A549 (cell line): ENCODE measurements at regions not wholly inside any gene's neighbourhood (a gene's known extent, or its start where the extent isn't known, plus 50 kb on each side); places are given as distances from the start of the nearest gene placed in this dataset.

ENCODE experiments used
- ATAC-seq, 2 experiments: fragments of 200-7000 bp in 1 of 2; fragments of >200 bp in 1 of 2; cut with Nextera tagmentation in 1 of 2; cut with Tn5 transposase in 1 of 2; 3 replicates each; pipeline versions ENCODE4 v1.8.0 to v1.9.1; 2018 to 2020; ENCODE audit warnings: mild to moderate bottlenecking in 1 of 2, moderate library complexity in 1 of 2
- CTCF ChIA-PET: fragments of 300-600 bp; sonication (Branson Sonifier 250); formaldehyde crosslinking; extraction: SDS; loops from one replicate; lab custom pipeline; 2021; ENCODE audit warnings: antibody characterized with exemption, inconsistent platforms; lab: Yijun Ruan, JAX
- POLR2A ChIA-PET: fragments of 350-600 bp; formaldehyde crosslinking; extraction: SDS; loops from one replicate; lab custom pipeline; 2021; ENCODE audit warnings: antibody characterized with exemption, inconsistent platforms; lab: Yijun Ruan, JAX
- DNase-seq, 2 experiments: peaks; one replicate each; pipeline versions ENCODE4 v3.0.0 to v3.0.0-alpha.2; 2011 to 2016; ENCODE audit warnings: low read depth in 1 of 2, low spot score in 1 of 2
- FAIRE-seq: peaks from 2 replicates; lab custom pipeline; 2011; peaks lifted over from hg19 to GRCh38; lab: Jason Lieb, UNC
- H3K27ac ChIP-seq, 2 experiments: fragments of >200 bp; sonication (Bioruptor Twin); formaldehyde crosslinking; 3 replicates each; pipeline ENCODE4 v1.5.1; 2016 to 2017
- H3K4me1 ChIP-seq: fragments of >200 bp; sonication (Bioruptor Twin); formaldehyde crosslinking; 3 replicates; pipeline ENCODE4 v1.6.1; 2016
- H3K4me2 ChIP-seq: fragments of >200 bp; sonication (Bioruptor Twin); formaldehyde crosslinking; 3 replicates; pipeline ENCODE4 v1.6.1; 2016
- H3K4me3 ChIP-seq: fragments of >200 bp; sonication (Bioruptor Twin); formaldehyde crosslinking; 3 replicates; pipeline ENCODE4 v1.5.1; 2016
- H3K9me3 ChIP-seq: fragments of >200 bp; sonication (Bioruptor Twin); formaldehyde crosslinking; 3 replicates; pipeline ENCODE4 v1.6.1; 2016
- CBX2 ChIP-seq: fragments of 200-600 bp; sonication (generic); IDR thresholded peaks from 2 replicates; pipeline ENCODE4 v1.6.1; 2016; ENCODE audit warnings: low read depth, mild to moderate bottlenecking, borderline replicate concordance
- CBX8 ChIP-seq: fragments of 200-600 bp; sonication (generic); IDR thresholded peaks from 2 replicates; pipeline ENCODE4 v1.6.1; 2016
- CHD4 ChIP-seq: fragments of 200-600 bp; sonication (generic); IDR thresholded peaks from 2 replicates; pipeline ENCODE4 v1.6.1; 2016; ENCODE audit warnings: antibody characterized with exemption, mild to moderate bottlenecking, borderline replicate concordance
- EHF ChIP-seq: fragments of 250-450 bp; sonication (Bioruptor Pico); IDR thresholded peaks from 2 replicates; pipeline ENCODE4 v1.5.0; 2020; ENCODE audit warnings: mild to moderate bottlenecking
- FOSL2 ChIP-seq, 2 experiments: fragments of 450-650 bp in 1 of 2; fragments of >200 bp in 1 of 2; sonication (Bioruptor Twin) in 1 of 2; formaldehyde crosslinking; IDR thresholded peaks; 2 replicates each; pipeline versions ENCODE4 v1.5.0 to v1.6.1; 2016 to 2020; ENCODE audit warnings: mild to moderate bottlenecking in 1 of 2, moderate library complexity in 1 of 2
- HOXB13 ChIP-seq: fragments of 250-450 bp; sonication (Bioruptor Pico); IDR thresholded peaks from 2 replicates; pipeline ENCODE4 v1.5.0; 2020; ENCODE audit warnings: low read depth, mild to moderate bottlenecking, moderate library complexity
- JUN ChIP-seq, 2 experiments: fragments of >200 bp; sonication (Bioruptor Twin); formaldehyde crosslinking; IDR thresholded peaks; 2 replicates in 1 of 2; 3 replicates in 1 of 2; pipeline ENCODE4 v1.6.1; 2016 to 2017
- KDM5A ChIP-seq: fragments of 200-600 bp; sonication (generic); IDR thresholded peaks from 2 replicates; pipeline ENCODE4 v1.6.1; 2016; ENCODE audit warnings: antibody characterized with exemption, mild to moderate bottlenecking
- MAFK ChIP-seq: fragments of 450-650 bp; IDR thresholded peaks from 2 replicates; pipeline ENCODE4 v1.6.1; 2014; ENCODE audit not compliant: partially characterized antibody
- NPAS2 ChIP-seq: fragments of 250-450 bp; sonication (Bioruptor Pico); IDR thresholded peaks from 2 replicates; pipeline ENCODE4 v1.8.0; 2022; ENCODE audit warnings: mild to moderate bottlenecking, moderate library complexity, borderline replicate concordance
- NR3C1 ChIP-seq: fragments of >200 bp; sonication (Bioruptor Twin); formaldehyde crosslinking; IDR thresholded peaks from 3 replicates; pipeline ENCODE4 v1.6.1; 2017
- PHF8 ChIP-seq: fragments of 200-600 bp; sonication (generic); IDR thresholded peaks from 2 replicates; pipeline ENCODE4 v1.6.1; 2016; ENCODE audit warnings: low read depth, mild to moderate bottlenecking, antibody characterized with exemption, moderate library complexity, borderline replicate concordance
- POLR2A ChIP-seq: IDR thresholded peaks from 2 replicates; pipeline ENCODE4 v1.6.1; 2012; ENCODE audit warnings: mild to moderate bottlenecking, low read length
- SMC3 ChIP-seq: fragments of >200 bp; sonication (Bioruptor Twin); formaldehyde crosslinking; IDR thresholded peaks from 3 replicates; pipeline ENCODE4 v1.6.1; 2018; ENCODE audit warnings: inconsistent platforms
- ZFP36 ChIP-seq: fragments of 450-650 bp; IDR thresholded peaks from 2 replicates; pipeline ENCODE4 v1.6.1; 2014; ENCODE audit warnings: borderline replicate concordance; ENCODE audit not compliant: partially characterized antibody
- WGBS: methylation state at CpG from one replicate; pipeline ENCODE4 v1.1.6; 2017; ENCODE audit errors: missing lambda C conversion rate; 5-methylcytosine and 5-hydroxymethylcytosine counted together
- TF ChIP-seq, protein P1 (sequence below): fragments of 250-450 bp; sonication (Bioruptor Pico); IDR thresholded peaks from 2 replicates; pipeline ENCODE4 v1.5.0; 2021; ENCODE audit warnings: mild to moderate bottlenecking, moderate library complexity, borderline replicate concordance
- TF ChIP-seq, protein P2 (sequence below): fragments of 450-650 bp; IDR thresholded peaks from 2 replicates; pipeline ENCODE4 v1.6.1; 2014; ENCODE audit warnings: antibody characterized with exemption
- TF ChIP-seq, protein P3 (sequence below): fragments of >200 bp; sonication (Bioruptor Twin); formaldehyde crosslinking; IDR thresholded peaks from 2 replicates; pipeline ENCODE4 v1.6.1; 2016
- TF ChIP-seq, protein P4 (sequence below): IDR thresholded peaks from 2 replicates; pipeline ENCODE4 v1.6.1; 2012
- TF ChIP-seq, protein P5 (sequence below): fragments of 250-450 bp; sonication (Bioruptor Pico); IDR thresholded peaks from 2 replicates; pipeline ENCODE4 v1.5.0; 2020; ENCODE audit warnings: low read depth, mild to moderate bottlenecking, moderate library complexity

DNA sequence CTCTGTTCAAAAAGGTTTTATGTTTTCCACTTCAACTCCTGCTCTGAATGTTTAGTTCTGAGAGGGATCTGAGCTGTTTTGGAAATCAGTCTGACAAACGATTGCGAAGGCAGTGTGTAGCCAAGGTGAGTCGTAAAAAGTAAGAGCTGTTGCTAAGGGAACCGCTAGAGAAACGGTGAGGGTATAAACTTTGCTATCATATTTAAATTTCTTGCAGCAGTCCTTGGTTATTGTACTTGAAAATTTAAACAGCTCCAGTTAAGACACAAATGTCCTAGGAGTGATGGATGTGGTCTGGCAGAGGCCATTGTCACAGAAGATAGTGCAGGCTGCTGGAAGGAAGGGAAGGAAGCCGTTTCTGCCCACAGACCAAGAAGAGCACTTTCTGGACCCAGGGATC lies 64.9 kb upstream of the CITED2 start:
- no peak for DNase-seq
- no peak overlapping the region for H3K27ac ChIP-seq
- no peak overlapping the region for H3K4me3 ChIP-seq
- ChIA-PET CTCF (no interaction called here), POLR2A (no interaction called here)
- no peak for ATAC-seq
- WGBS, result 85% methylated on average over 6 of the region's 6 CpGs
- H3K4me2 ChIP-seq, result no peak overlapping the region
- no peaks in the 10 kb centered on the region for H3K9me3 ChIP-seq
- no peaks in the 10 kb centered on the region for H3K4me1 ChIP-seq
- no peak for FAIRE-seq
- TF ChIP-seq POLR2A (no peak), HOXB13 (no peak), PHF8 (no peak), KDM5A (no peak), ZFP36 (no peak), NR3C1 (no peak)
- TF ChIP-seq, protein P1, sequence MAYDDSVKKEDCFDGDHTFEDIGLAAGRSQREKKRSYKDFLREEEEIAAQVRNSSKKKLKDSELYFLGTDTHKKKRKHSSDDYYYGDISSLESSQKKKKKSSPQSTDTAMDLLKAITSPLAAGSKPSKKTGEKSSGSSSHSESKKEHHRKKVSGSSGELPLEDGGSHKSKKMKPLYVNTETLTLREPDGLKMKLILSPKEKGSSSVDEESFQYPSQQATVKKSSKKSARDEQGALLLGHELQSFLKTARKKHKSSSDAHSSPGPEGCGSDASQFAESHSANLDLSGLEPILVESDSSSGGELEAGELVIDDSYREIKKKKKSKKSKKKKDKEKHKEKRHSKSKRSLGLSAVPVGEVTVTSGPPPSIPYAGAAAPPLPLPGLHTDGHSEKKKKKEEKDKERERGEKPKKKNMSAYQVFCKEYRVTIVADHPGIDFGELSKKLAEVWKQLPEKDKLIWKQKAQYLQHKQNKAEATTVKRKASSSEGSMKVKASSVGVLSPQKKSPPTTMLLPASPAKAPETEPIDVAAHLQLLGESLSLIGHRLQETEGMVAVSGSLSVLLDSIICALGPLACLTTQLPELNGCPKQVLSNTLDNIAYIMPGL (CRISPR knock-in tag), result no peak
- TF ChIP-seq, protein P2, sequence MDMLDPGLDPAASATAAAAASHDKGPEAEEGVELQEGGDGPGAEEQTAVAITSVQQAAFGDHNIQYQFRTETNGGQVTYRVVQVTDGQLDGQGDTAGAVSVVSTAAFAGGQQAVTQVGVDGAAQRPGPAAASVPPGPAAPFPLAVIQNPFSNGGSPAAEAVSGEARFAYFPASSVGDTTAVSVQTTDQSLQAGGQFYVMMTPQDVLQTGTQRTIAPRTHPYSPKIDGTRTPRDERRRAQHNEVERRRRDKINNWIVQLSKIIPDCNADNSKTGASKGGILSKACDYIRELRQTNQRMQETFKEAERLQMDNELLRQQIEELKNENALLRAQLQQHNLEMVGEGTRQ, result no peak

DNA sequence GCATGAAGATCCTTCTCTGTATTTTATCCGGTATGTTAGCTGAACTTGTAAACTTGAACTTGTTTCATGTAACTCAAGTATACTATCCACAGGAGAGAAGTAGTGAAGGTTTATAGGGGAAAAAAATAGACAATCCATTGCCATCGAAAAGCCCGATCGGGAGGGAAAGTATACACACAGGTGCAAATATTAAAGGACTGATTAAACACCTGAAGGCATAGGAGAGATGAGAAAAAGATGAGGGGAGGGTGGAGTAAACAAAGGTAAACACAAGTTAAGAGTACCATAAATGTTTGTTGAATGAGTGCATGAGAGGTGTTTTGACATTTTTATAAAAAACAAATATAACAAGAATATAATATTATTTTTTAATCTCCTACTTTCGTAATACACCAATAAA lies 64.3 kb upstream of the CITED2 start:
- Histone ChIP-seq H3K4me1 (no peaks in the 10 kb centered on the region), H3K9me3 (no peaks in the 10 kb centered on the region), H3K27ac (no peak overlapping the region), H3K4me2 (no peak overlapping the region), H3K4me3 (no peak overlapping the region)
- ChIA-PET POLR2A (no interaction called here), CTCF (no interaction called here)
- FAIRE-seq, result no peak
- ATAC-seq, result no peak
- 90% methylated on average over 5 of the region's 5 CpGs for WGBS
- TF ChIP-seq CBX8 (no peak), EHF (CRISPR knock-in tag) (no peak), CBX2 (no peak), CHD4 (no peak), SMC3 (no peak), KDM5A (no peak), JUN (IDR thresholded peaks at IDR 0.05) (no peak), NPAS2 (CRISPR knock-in tag) (no peak), MAFK (no peak), FOSL2 (IDR thresholded peaks at IDR 0.05) (no peak), FOSL2 (CRISPR knock-in tag; IDR thresholded peaks at IDR 0.05) (no peak)
- TF ChIP-seq, protein P1 (CRISPR knock-in tag), result no peak
- TF ChIP-seq, protein P3, sequence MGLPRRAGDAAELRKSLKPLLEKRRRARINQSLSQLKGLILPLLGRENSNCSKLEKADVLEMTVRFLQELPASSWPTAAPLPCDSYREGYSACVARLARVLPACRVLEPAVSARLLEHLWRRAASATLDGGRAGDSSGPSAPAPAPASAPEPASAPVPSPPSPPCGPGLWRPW, result no peak
- TF ChIP-seq, protein P4, sequence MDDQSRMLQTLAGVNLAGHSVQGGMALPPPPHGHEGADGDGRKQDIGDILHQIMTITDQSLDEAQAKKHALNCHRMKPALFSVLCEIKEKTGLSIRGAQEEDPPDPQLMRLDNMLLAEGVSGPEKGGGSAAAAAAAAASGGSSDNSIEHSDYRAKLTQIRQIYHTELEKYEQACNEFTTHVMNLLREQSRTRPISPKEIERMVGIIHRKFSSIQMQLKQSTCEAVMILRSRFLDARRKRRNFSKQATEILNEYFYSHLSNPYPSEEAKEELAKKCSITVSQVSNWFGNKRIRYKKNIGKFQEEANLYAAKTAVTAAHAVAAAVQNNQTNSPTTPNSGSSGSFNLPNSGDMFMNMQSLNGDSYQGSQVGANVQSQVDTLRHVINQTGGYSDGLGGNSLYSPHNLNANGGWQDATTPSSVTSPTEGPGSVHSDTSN, result no peak
- TF ChIP-seq, protein P5, sequence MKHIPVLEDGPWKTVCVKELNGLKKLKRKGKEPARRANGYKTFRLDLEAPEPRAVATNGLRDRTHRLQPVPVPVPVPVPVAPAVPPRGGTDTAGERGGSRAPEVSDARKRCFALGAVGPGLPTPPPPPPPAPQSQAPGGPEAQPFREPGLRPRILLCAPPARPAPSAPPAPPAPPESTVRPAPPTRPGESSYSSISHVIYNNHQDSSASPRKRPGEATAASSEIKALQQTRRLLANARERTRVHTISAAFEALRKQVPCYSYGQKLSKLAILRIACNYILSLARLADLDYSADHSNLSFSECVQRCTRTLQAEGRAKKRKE (CRISPR knock-in tag), result no peak
- DNase-seq, result no peak
